ENCODE measurements at regions not wholly inside any gene's neighbourhood (a gene's known extent, or its start where the extent isn't known, plus 50 kb on each side); places are given as distances from the start of the nearest gene placed in this dataset.

DNA sequence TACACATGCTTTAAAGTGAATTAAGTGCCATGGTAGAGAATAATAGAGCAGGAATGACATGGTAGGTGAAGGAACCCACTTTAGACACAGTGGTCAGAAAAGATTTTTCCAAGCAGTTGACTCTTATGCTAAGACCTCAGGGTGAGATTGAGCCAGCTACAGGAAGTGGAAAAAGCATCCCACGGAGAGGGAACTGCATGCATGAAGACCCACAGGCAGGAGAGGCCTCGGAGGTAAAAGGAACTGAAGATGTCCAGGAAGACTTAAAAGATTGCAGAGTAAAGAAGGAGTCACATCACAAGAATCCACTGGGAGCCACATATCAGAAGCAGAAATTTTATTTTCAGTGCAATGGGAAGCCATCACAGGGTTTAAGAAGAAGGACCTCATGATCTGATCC lies 499.2 kb upstream of the FAM98A start:
- no peak for DNase-seq (ENCODE audit: low spot score)

GRCh38 chr2:34096562-34097171 lies 497.6 kb upstream of the FAM98A start:
- DNase-seq (ENCODE audit: low spot score), result peak; percentile 7

- DNase-seq (ENCODE audit: low spot score), result no peak
These were observed 494.7 kb upstream of the FAM98A start for GRCh38 chr2:34093790-34094189.

- DNase-seq (ENCODE audit: low spot score), result no peak
These were observed 471.1 kb upstream of the FAM98A start for GRCh38 chr2:34070196-34070595.

DNA sequence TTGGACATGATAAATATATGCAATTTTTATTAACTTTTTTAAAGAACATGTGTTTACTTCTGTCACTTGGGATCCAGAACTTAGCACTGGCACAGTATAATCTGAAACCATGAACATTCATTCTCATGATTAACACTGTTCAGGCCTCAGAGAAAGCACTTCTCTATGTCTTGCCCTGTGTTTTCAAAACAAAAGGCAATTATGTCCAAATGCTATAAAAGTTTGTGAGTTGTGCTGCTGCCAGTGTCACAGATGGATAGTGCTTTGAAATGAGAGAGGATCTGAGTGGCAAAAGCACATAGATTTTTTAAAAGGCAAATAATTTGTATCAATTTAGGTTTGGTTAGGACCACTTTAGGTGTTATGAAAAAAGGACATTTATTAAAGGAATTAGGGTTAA lies 470.5 kb upstream of the FAM98A start:
- no peak for DNase-seq (ENCODE audit: low spot score)

- no peak for DNase-seq (ENCODE audit: low spot score)
These were observed 451.3 kb upstream of the FAM98A start for GRCh38 chr2:34050413-34050812.

GRCh38 chr2:34045101-34045655 lies 446.1 kb upstream of the FAM98A start:
- DNase-seq (ENCODE audit: low spot score), result no peak

DNA sequence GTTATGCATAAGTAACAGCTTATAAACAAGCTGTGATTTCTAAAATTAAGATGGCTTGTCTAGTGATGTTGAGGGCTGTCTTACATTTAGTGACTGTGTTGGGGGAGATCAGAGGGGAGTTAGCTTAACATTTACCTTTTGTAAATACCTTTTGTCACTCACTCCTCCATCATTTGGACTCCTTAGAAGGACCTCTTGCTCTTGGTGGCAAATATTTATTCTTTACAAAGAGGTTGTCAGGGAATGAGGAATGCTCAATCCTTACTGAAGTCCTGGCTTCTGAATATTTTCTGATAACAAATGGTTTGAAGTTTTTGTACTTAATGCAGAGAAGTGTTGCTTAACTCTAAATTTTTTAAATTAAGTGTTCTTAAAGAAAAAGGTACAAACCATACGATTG lies 438.8 kb upstream of the FAM98A start:
- no peak for DNase-seq (ENCODE audit: low spot score)

DNA sequence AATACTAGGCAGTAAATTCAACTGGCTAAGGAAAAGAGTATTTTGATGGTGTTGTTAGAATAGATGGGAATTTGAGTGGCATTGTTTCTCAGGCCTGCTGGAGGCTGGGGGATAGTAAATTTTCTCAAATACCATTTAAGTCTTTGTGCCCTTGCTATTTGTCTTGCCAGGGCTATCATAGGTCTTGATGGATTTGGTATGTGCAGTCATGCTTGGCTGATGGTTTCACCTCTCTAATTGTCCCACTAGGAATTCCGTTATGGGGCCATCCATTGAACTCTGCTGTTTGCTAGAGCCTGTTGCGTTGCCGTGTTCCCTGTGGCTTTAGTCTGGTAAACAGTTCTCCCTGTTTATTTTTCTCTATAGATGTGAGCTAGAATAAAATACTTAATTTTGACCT lies 438.1 kb upstream of the FAM98A start:
- DNase-seq (ENCODE audit: low spot score), result no peak

DNA sequence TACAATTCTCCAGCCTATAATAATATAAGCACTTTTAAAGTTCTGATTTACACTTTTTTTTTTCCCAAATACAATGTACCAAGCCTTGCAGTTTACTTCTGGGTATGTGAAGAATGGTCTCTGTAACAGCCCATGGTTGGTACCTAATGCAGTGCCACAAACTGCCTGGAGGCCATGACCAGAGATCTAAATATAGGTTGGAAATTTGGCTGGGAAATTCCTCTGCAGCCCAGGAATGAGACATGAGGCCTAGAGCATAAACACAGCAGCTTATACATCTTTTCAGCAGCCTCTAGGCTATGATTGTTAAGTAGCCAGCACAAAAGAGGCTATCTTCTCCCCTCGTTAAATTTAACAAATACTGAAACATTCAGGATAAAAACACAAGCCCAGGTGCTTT lies 432.0 kb upstream of the FAM98A start:
- no peak for DNase-seq (ENCODE audit: low spot score)

DNA sequence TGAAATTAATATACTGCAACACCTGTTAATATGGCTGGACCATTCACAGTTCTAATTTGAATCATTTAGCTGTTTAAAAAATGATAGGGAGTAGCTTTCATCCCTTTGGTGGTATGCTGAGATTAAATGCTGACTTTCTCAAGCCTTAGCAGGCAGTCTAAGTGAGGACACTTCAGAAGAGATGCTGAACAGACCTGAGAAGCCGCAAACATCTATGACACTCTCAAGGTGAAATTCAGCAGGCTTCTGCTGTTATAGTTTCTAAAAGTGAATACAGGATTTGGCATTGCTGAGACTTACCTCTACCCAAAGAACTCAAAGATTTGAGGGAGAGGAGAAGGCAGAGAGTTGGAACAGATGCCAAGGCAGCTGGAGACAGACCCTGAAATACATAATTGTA lies 431.2 kb upstream of the FAM98A start:
- DNase-seq (ENCODE audit: low spot score), result no peak

- DNase-seq (ENCODE audit: low spot score), result no peak
These were observed 430.0 kb upstream of the FAM98A start for GRCh38 chr2:34029073-34029472.

GRCh38 chr2:34025196-34025595 lies 426.1 kb upstream of the FAM98A start:
- no peak for DNase-seq (ENCODE audit: low spot score)

DNA sequence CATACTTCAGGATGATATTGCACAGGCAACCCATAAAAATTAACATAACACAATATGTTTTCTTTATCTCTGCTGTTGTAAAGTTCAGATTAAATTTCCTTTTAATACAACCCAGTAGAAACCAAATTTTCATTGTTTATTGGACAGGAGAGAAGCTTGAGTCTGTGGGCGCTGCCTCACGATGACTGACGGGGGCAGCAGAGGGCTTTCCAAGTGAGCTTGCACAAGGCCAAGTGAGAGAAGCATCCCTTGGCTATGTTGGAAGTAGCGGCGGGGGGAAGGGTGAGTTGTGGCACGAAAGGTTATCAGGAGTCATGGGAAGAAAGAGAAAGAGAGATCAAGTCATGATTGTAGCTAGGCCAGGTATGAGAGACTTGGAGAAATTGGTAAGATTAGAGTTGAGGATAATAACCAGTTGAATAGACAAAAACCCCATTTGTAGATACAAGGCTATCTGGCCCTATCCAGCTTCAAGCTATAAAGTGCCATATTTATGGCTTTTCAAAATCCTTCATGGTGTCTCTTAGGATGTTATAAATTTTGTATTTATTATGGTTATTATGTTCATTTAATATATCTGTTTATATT lies 413.7 kb upstream of the FAM98A start:
- DNase-seq (ENCODE audit: low spot score), result no peak

- DNase-seq (ENCODE audit: low spot score), result no peak
These were observed 412.6 kb upstream of the FAM98A start for GRCh38 chr2:34011684-34012083.

DNA sequence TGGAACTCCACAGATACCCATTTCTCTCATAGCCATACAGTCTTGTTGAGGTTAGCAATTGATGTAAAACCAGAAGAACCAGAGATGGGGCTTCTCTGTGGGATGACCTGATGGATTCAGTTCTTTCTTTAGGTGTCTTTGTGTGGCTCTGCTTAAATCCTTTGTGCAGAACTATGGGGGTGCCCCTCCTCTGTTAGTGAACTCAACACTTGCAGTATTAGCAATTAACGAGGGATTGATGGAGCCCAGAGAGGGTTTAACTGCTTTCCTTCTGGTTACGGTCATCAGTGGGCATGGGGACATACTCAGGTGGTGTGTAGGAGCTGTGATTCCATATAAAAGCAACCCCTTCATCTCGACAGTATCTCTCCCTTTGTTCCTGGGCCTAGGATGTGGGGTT lies 406.8 kb upstream of the FAM98A start:
- no peak for DNase-seq (ENCODE audit: low spot score)

GRCh38 chr2:34004936-34005335 lies 405.8 kb upstream of the FAM98A start:
- DNase-seq (ENCODE audit: low spot score), result no peak

DNA sequence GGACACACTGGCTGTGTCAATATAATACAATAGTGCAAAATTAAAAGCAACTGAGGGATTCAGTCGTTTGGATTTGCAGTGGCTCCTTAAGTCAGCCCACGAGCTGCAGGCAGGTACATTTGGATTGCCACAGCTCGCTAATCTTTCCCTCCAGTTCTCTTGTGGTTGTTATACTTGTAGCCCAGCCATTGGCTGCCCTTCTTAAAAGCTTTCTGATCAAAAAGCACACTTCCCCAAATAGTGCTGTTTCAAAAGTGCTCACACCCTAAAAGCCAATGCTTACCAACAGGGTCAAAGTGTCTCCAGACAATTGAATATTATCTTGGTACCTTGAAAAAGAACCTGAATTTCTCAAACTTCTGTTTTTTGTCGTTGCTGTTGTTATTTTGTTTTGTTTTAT lies 404.7 kb upstream of the FAM98A start:
- no peak for DNase-seq (ENCODE audit: low spot score)

GRCh38 chr2:34001557-34001956 lies 402.5 kb upstream of the FAM98A start:
- no peak for DNase-seq (ENCODE audit: low spot score)

- no peak for DNase-seq (ENCODE audit: low spot score)
These were observed 385.0 kb upstream of the FAM98A start for GRCh38 chr2:33984131-33984530.

- DNase-seq (ENCODE audit: low spot score), result no peak
These were observed 379.4 kb upstream of the FAM98A start for GRCh38 chr2:33978471-33978870.

- no peak for DNase-seq (ENCODE audit: low spot score)
These were observed 376.4 kb upstream of the FAM98A start for GRCh38 chr2:33975498-33975897.

- DNase-seq (ENCODE audit: low spot score), result no peak
These were observed 368.0 kb upstream of the FAM98A start for GRCh38 chr2:33967103-33967502.

- DNase-seq (ENCODE audit: low spot score), result no peak
These were observed 359.5 kb upstream of the FAM98A start for GRCh38 chr2:33958591-33958990.

Data from CD4-positive, alpha-beta T cell treated with Interleukin-6 at 100 ng/mL for 8 hours (primary cell).